ENCODE measurements at regions not wholly inside any gene's neighbourhood (a gene's known extent, or its start where the extent isn't known, plus 50 kb on each side); places are given as distances from the start of the nearest gene placed in this dataset.

- Histone ChIP-seq H3K27ac (ENCODE audit: low read depth, low read length, poor library complexity, severe bottlenecking) (no peak overlapping the region), H2AFZ (ENCODE audit: low read length) (no peak overlapping the region), H3K4me2 (ENCODE audit: low read length) (no peak overlapping the region), H4K20me1 (ENCODE audit: insufficient read depth, low read length) (no peaks in the 10 kb centered on the region), H3K36me3 (ENCODE audit: insufficient read depth, low read length) (no peaks in the 10 kb centered on the region), H3K4me3 (ENCODE audit: low read depth, low read length, poor library complexity, severe bottlenecking) (no peak overlapping the region), H3K79me2 (ENCODE audit: insufficient read depth, low read depth, low read length) (no peaks in the 10 kb centered on the region), H3K4me1 (ENCODE audit: insufficient read depth, low read length, poor library complexity, severe bottlenecking) (no peaks in the 10 kb centered on the region), H3K9me2 (ENCODE audit: insufficient read depth, low read length) (no peaks in the 10 kb centered on the region), H3K9me3 (ENCODE audit: low read length) (no peaks in the 10 kb centered on the region)
- POLR2A ChIA-PET, result no interaction called here
- no peak for DNase-seq (ENCODE audit: low spot score)
- CTCF ChIA-PET (ENCODE audit: unreplicated experiment), result no interaction called here
- TF ChIP-seq CTCF (conservative IDR thresholded peaks at IDR 0.05; ENCODE audit: low read length) (no peak), EZH2phosphoT487 (IDR thresholded peaks at IDR 0.05; ENCODE audit: borderline replicate concordance, low read depth, low read length) (no peak)
- BruUV-seq (replicated peaks), result no TSS peak
- intact Hi-C loops (cut with micrococcal nuclease; ENCODE audit: unreplicated experiment), result no loop called here
Measured at GRCh38 chr1:239283216-239283615, 103.2 kb upstream of the CHRM3 start.

GRCh38 chr1:239282411-239282810, 104.0 kb upstream of the CHRM3 start:
- DNase-seq (ENCODE audit: low spot score), result no peak
- Histone ChIP-seq H2AFZ (ENCODE audit: low read length) (no peak overlapping the region), H3K79me2 (ENCODE audit: insufficient read depth, low read depth, low read length) (no peaks in the 10 kb centered on the region), H3K4me2 (ENCODE audit: low read length) (no peak overlapping the region), H3K4me1 (ENCODE audit: insufficient read depth, low read length, poor library complexity, severe bottlenecking) (no peaks in the 10 kb centered on the region), H3K27ac (ENCODE audit: low read depth, low read length, poor library complexity, severe bottlenecking) (no peak overlapping the region), H3K36me3 (ENCODE audit: insufficient read depth, low read length) (no peaks in the 10 kb centered on the region), H3K9me3 (ENCODE audit: low read length) (no peaks in the 10 kb centered on the region), H3K9me2 (ENCODE audit: insufficient read depth, low read length) (no peaks in the 10 kb centered on the region), H4K20me1 (ENCODE audit: insufficient read depth, low read length) (no peaks in the 10 kb centered on the region), H3K4me3 (ENCODE audit: low read depth, low read length, poor library complexity, severe bottlenecking) (no peak overlapping the region)
- CTCF ChIA-PET (ENCODE audit: unreplicated experiment), result no interaction called here
- TF ChIP-seq EZH2phosphoT487 (IDR thresholded peaks at IDR 0.05; ENCODE audit: borderline replicate concordance, low read depth, low read length), result no peak
- no peak for TF ChIP-seq CTCF (conservative IDR thresholded peaks at IDR 0.05; ENCODE audit: low read length)
- intact Hi-C loops (cut with micrococcal nuclease; ENCODE audit: unreplicated experiment), result no loop called here
- POLR2A ChIA-PET, result no interaction called here
- no TSS peak for BruUV-seq (replicated peaks)

- BruUV-seq (replicated peaks), result no TSS peak
- Histone ChIP-seq H3K9me3 (ENCODE audit: low read length) (no peaks in the 10 kb centered on the region), H3K9me2 (ENCODE audit: insufficient read depth, low read length) (no peaks in the 10 kb centered on the region), H2AFZ (ENCODE audit: low read length) (no peak overlapping the region), H3K36me3 (ENCODE audit: insufficient read depth, low read length) (no peaks in the 10 kb centered on the region), H3K4me3 (ENCODE audit: low read depth, low read length, poor library complexity, severe bottlenecking) (no peak overlapping the region), H4K20me1 (ENCODE audit: insufficient read depth, low read length) (no peaks in the 10 kb centered on the region), H3K27ac (ENCODE audit: low read depth, low read length, poor library complexity, severe bottlenecking) (no peak overlapping the region), H3K4me2 (ENCODE audit: low read length) (no peak overlapping the region), H3K4me1 (ENCODE audit: insufficient read depth, low read length, poor library complexity, severe bottlenecking) (no peaks in the 10 kb centered on the region), H3K79me2 (ENCODE audit: insufficient read depth, low read depth, low read length) (no peaks in the 10 kb centered on the region)
- ChIA-PET CTCF (ENCODE audit: unreplicated experiment) (no interaction called here), POLR2A (no interaction called here)
- intact Hi-C loops (cut with micrococcal nuclease; ENCODE audit: unreplicated experiment), result no loop called here
- no peak for DNase-seq (ENCODE audit: low spot score)
- TF ChIP-seq EZH2phosphoT487 (IDR thresholded peaks at IDR 0.05; ENCODE audit: borderline replicate concordance, low read depth, low read length) (no peak), CTCF (conservative IDR thresholded peaks at IDR 0.05; ENCODE audit: low read length) (no peak)
Measured at GRCh38 chr1:239276051-239276450, 110.3 kb upstream of the CHRM3 start.

Data from OCI-LY7 (cell line).